Fibroblast of skin of scalp (primary cell): ENCODE measurements at regions not wholly inside any gene's neighbourhood (a gene's known extent, or its start where the extent isn't known, plus 50 kb on each side); places are given as distances from the start of the nearest gene placed in this dataset.
A peak's percentile ranks its signal among the peaks of the same experiment; 100 is the strongest.
"Not testable (repeated sequence)": the region's sequence is repeated elsewhere in the genome, so short reads cannot be mapped to it uniquely, and the experiment has no call there.

Experiments
- DNase-seq: peaks from one replicate; pipeline ENCODE4 v3.0.0-alpha.2; 2013

DNA sequence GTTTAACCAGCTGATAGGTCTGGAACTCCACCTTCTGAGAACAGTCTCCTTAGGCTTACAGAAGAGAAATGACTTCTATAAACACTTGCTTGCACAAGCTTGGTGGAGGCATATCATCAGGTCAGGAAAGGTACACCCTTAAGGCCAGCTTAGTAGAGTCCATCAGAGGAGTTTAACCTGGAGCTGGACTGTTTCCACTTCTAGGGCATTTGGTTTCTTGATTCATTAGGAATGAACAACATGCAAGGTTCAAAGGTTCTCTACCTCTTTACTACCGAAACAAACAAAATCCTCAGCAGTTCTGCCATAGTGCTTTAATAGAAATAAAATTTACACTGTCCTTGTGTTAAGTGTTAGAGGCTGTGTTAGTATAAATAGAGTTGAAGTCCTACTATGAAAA lies 171.4 kb upstream of the NPY2R start:
- no peak for DNase-seq

DNA sequence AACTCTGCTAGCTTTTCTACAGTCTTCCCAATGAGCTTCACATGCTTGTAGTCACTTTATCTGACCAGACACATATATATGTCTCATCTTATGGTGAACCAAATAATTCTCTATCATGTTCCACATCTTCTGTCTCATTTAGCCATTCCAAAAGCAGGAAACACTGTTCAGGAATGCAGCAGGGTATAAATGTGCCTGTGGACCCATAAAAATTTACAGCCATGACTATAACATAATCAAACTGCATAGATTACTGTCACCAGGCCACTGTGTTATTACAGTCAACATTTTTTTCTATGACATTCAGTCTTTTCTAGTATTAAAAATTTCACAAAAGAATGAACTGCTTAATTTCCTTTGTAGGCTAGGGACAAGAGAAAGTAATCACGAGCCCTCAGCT lies 170.0 kb upstream of the NPY2R start:
- no peak for DNase-seq

DNA sequence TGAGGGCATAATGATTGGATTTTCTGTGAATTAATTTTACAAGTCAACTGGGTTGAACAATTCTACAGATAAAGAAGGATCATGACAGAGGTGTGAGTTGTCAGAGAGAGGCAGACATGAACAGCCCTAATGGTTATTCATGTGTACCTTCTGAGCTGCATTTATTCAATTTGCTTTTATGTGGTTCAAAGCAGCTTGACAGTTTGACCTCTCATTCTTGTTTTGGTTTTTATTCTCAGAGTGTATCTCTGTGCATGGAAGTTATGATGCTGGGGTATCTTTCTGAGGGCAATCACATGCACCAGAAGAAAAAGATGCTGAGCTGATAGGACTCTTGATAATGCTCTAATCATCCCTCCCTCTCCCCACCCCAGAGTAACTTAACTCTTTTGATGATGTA lies 169.3 kb upstream of the NPY2R start:
- DNase-seq = no peak

DNA sequence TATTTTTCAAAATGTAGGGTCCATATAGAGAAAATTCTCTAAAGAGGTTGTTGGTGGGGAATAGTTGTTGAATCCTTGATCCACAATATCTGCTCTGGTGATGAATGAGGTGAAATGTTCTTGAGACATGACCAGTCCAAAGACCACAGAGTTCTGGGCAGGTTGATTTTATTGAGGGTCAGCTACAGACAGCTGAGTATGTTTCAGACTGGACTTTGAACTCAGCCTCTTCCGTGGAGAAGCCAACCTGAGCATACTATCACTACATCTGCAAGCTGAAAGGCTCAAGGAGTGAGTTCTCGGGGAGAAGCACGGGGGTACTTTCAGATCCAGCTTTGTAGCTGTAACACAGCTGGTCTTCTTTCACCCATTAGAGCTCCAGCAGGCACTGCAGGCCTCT lies 168.4 kb upstream of the NPY2R start:
- DNase-seq = no peak

DNA sequence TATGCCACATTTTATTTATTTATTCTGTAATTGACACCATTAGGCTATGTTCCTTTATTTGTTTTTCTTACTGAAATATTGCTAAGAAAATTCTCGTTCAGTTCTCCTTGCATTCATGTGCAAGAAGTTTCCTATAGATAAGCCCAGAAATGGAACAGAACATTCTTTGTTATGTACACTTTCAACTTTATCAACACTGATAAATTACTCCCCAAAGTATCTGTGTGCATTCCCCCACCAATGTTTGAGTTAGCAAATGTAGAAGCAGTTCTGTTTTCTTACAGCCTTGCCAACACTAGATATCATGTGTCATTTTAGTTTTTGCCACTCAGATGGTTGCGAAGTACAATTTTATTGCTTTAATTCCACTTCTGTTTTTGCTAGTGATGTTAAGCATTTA lies 166.4 kb upstream of the NPY2R start:
- DNase-seq = no peak

DNA sequence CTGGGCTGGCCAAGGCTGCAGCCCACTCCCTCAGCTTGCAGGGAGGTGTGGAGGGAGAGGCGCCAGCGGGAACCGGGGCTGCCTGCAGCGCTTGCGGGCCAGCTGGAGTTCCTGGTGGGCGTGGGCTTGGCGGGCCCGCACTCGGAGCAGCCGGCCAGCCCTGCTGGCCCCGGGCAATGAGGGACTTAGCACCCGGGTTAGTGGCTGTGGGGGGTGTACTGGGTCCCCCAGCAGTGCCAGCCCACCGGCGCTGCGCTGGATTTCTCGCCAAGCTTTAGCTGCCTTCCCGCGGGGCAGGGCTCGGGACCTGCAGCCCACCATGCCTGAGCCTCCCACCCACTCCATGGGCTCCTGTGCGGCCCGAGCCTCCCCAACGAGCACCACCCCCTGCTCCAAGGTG lies 164.2 kb upstream of the NPY2R start:
- DNase-seq = not testable (repeated sequence)

DNA sequence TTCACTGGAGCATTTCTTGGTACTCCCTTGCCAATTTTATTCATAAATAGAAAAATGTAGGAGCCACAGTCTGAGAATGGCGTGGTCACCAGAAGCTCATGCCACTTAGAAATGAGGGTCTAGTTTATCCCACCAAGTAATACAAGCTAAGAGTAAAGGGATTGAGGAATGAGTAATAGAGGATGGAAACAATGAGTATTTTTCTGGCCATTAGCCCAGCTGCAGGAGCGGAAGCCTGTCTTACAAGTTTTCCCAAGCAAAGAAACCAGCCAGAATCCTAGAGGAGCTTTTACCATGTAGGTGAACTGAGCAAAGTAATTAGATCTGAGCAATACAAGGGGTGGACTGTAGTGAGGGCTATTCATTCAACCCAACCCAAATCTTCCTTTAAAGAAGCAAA lies 160.7 kb upstream of the NPY2R start:
- DNase-seq = peak; percentile 1

DNA sequence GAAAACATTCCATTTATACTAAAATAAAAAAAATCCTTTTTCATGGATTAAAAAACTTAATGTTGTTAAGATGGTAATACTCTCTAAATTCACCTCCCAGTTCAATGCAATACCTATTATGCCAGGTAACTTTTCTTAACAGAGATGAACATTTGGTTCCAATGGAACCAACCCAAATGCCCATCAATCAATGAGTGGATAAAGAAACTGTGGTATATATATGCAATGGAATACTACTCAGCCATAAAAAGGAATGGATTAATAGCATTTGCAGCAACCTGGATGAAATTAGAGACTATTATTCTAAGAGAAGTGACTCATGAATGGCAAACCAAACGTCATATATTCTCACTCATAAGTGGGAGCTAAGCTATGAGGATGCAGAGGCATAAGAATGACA lies 154.4 kb upstream of the NPY2R start:
- DNase-seq = not testable (repeated sequence)

DNA sequence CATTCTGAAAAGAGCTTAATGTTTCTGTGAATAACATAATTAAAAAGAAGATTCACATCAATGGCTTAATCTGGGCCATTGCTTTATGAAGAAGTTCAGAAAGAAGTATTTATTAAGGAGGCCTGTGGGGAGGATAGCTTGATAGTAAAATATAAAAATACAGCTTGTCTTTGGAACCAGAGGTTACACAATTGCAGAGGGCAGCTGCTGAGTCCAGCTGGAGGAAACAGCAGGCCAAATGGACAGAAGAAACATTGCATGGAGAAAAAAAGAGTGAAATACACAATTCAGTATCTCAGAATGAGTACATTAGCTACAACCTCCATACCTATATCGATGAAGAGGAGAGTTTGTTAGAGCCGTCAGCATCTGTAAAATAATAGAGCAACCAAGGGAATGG lies 148.0 kb upstream of the NPY2R start:
- DNase-seq = no peak

DNA sequence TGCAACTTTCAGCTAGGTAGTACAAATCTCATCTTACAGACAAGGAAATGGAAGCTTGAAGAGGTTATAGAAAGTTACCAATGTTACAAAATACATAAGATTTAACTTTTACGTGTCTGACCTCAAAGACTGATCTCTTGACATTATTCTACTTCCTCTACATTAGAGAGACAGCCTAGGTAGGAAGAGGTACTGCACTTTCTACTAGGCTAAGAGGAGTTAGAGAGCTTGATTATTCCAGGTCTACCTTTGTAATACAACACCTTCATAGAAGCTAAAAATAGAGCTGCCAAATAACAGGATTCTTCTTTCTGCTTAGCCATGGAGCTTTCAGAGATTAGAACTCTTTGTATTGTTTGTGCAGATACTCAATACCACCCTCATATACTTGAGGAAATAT lies 147.6 kb upstream of the NPY2R start:
- no peak for DNase-seq

DNA sequence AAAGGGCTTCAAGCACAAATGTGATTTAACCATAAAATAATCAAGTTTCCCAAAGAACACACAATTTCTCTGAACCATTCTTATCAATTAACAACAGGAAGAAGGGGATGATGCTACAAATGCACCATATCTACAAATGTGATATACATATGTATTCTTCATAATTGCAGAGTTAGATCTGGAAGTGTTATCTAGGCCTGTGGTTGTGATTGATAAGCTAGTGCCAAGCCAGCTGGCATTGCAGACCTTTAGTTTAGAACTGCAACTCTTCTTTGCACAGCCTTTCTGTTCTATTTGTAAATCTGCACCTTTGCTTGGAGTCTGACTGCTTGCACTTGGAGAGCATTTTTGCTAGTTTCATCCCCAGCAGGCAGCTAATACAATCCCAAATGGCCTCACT lies 145.5 kb upstream of the NPY2R start:
- DNase-seq = no peak

DNA sequence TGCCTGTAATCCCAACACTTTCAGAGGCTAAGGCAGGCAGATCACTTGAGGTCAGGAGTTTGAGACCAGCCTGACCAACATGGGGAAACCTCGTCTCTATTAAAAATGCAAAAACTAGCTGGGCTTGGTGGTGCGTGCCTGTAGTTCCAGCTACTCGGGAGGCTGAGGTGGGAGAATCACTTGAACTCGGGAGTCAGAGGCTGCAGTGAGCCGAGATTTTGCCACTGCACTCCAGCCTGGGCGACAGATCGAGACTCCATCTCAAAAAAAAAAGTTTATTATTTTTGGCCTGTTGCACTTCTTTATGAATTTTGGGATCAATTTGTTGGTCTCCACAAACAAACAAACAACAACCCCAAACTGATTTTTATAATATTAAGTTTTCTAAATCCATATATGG lies 143.5 kb upstream of the NPY2R start:
- not testable (repeated sequence) for DNase-seq

DNA sequence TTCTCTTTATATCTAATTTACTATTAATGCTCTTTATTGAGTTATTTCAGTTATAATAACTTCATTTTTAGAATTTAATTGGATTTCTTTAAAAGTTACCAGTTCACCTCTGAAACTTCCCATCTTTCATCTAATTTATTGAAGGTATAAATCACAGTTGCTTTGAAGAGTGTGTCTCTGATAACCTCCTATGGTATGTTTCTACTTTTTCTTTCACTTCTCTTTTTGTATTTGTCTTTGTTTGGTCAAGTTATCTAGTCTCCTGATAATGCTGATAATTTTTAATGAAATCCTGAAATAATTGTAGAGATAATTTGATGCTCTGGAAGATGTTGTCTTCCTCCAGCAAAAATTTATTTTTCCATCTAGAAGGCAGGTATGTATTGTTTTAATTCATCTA lies 141.6 kb upstream of the NPY2R start:
- DNase-seq = no peak

DNA sequence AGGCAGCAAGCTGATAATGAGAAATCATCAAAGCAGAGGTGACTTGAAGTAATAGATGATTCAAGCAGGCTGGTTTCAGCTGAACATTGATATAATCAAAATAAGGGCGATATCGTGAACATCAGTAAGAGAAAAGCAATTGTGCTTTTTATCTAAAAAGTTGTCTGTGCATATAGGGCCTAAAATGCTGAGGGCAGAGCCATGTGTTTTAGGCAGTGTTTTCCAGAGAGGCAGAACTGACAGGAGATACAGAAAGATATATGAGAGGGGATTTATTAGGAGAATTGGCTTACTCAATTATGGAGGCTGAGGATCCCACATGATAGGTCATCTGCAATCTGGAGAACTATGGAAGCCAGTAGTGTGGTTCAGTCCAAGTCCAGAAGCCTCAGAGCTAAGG lies 136.5 kb upstream of the NPY2R start:
- no peak for DNase-seq

DNA sequence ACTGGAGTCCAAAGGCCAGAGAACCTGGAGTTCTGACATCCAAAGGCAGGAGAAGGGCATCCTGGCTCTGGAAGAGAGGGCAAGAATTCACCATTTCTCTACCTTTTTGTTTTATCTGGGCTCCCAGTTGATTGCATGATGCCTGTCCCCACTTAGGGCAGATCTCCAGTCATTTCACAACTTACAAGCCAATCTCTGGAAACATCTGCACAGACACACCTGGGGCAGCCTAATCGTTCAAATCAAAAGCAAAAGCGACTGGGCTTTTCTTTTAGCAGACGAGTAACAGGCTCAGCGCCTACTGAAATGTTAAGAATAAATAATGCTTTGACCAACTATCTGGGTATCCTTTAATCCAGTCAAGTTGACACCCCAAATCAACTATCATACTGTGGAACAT lies 136.0 kb upstream of the NPY2R start:
- no peak for DNase-seq

DNA sequence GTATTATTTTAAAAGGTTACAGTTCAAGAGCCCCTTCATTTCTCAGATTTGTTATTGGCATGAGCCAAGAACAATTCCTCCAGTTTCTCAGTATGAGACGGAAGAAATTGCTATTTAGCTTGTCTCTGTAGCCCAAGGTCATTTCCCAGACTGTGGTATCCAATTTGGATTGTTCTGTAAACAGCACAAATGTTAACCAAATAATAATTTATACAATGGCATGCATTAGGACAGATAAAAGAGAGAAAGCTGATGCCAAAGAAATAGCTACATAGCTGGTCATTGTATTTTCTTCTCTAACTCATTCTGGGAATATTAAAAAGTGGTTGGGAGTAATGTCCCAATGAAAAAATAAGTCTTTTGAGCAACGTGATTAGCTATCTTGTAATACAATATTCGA lies 134.6 kb upstream of the NPY2R start:
- no peak for DNase-seq

DNA sequence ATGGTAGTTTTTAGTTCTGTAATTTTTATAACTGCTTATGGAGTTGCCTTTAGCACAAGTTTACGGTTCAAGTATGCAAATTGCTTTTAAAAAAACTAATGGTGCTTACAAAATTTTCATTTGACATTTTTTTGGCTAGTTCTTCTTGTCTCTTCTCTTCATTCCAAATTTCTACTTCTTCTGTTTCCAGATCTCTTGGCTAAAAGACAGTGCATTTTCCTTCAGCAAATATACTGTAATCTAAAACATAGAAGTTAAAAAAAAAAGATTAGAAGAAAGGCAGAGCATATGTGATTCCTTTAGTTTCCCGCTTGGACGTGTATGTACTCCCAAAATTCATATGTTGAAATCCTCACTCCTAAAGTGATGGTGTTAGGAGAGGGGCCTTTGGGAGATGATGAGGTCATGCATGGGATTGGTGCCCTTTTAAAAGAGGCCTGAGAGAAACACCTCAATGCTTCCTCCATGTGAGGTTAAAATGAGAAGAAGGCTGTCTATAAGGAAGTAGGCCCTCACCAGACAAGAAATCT lies 132.1 kb upstream of the NPY2R start:
- DNase-seq = no peak

DNA sequence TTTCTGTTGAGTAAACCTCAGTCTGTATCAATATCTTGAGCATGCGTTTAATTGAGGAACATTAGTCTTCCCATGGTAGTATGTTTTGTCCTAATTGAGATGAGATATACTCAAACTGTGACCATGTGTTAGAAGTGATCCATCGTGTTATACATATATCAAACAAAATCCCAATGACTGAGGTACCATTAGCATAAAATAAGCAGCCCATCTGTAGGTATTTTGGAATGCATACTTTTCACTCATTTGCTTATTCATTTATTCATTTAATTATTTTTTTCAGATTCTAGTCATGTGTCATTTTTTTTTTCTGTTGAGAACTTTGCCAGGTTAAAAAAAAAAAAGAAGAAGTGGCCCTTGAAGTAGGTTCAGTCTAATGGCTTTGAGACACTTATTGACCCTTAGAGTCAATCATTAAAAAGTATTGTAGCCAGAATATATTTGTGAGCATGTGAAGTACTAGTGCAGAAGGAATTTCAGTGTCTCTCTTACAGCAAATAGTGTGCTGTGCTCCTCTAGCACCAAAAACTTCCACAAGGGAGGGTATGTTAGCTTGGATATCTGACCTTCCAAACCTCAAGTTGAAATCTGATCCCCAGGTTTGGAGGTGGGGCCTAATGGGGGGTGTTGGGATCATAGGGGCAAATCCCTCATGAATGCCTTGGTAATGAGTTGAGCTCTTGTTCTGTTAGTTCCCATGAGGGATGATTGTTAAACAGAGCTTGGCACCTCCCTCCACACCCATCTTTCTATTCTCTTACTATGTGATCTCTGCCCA lies 130.8 kb upstream of the NPY2R start:
- DNase-seq = no peak

DNA sequence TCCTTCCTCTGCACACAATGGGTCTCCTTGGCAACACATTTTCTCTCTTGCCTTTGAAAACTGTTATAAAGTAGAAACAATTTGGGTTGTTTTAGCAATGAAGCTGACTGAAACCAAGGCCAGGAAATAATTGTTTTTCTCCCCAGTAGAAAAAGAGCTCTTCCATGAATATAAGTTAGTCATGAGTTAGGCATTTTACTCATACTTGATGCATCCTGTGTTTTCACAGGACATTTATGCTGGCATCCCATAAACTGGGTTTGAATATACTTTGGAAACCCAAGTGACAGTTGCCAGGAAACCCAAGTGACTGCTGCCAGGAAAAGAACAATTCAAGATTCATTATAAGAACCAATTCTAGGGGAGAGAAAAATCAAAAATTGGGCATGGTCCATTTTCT lies 128.6 kb upstream of the NPY2R start:
- peak; percentile 16 for DNase-seq

DNA sequence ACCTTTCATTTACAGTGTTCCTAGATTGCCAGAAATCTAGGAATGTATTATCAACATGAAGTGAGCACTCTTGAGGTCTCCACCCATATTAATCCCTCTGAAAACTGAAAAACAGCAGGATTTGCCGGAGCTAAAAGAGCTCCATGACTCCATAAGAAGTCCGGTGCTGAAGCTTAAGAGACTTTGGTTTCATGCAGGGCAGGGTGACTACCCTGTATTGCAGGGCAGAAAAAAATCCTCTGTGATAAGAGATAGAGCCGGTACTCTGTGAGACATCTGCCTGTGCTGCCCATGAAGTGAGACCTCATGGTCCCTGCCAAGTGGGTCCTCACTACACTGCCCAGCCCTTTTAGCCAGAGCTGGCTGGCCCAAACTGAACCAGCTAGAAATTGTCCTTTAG lies 127.2 kb upstream of the NPY2R start:
- DNase-seq = no peak

DNA sequence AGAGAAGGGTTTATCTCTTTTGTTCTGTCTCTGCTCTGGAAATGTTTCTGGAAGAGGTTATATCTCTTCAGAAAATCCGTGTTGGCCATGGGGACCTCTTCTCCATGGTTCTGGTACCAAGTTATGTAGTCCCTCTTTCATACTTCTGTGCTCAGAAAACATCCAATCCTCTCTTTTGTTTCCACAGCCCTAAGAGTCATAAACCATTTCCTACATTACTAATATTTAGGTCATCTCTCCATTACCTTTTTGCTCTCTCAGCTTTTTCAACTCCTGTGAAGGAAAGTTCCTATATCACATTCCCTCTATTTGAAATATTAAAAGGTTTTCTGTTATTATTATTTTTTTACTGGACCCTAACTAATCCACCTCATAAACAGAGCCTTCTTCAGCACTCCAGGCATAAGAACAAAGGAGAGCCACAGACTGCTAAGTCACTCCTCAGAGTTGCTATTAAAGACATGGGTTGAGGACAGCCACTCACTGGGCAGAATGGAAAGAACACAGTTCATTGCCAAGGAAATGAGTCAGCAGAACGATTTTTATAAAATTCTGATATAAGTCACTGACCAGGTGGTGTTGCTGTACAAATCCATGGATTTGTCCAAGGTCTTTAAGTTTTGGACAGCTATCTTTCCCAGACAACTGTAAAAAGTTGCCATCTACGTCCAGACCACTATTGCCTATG lies 122.4 kb upstream of the NPY2R start:
- no peak for DNase-seq

DNA sequence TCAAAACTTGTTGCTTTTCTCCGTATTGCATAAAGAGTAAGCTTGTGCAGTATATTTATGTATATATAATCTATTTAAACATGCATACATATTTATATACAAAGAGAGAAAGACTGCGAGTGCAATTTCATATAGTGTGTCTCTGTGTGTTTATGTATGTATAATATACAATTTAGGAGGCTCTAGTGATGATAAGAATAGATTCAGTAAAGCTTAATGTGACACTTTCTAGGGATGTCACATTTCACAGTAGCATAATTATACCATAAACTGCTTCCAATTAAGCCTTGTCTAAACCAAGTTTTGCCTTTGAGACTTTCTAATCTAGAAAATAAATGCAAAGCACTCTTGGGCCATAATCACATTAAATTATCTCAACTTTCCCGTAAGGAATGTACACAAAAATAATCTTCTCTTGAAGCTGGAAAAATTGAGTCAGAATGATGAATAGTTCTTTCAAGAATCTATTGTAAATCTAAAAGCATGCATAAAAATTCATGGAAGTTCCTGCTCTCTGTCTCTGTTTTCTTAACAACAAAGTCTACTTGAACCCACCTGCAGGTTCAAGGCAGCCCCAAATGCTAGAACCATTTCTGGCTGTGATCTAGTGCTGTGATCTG lies 114.1 kb upstream of the NPY2R start:
- DNase-seq = no peak

DNA sequence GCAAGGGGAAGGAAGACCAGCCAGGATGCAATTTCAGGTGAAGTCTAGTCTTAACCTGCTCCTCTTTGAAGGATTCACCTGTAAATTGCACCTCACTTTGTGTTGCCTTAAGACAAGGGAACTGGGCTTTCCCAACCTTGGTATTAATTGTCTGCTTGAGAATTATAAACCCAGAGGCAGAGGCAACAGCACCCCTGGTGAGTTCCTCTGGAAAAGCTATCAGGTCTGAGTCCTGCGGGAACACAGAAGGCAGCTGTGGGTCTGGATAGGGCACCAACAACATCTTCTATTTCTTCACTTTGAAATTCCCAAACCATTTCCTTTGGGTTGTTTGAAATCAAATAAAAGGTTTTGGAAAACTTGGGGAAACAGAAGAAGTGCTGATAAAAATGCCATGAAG lies 109.2 kb upstream of the NPY2R start:
- DNase-seq = no peak

DNA sequence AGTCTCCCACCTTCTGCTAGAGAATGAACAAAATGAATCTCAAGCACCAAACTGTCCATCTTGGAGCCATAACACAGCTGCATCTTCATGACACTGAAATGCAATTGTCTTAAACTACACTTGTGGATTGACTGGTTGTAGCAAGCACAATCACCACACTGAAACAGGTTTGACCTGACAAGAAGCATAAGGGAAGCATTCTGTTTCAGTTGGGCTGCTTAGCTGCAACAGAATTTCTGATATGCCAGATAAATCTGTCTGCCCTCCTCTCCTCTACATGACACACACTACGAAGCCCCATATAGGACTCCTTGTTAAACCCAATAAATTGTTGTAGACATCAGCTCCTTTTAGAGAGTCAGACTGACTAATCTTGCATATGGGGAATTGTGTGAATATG lies 101.8 kb upstream of the NPY2R start:
- no peak for DNase-seq
